HFF-Myc (cell line): ENCODE measurements at regions not wholly inside any gene's neighbourhood (a gene's known extent, or its start where the extent isn't known, plus 50 kb on each side); places are given as distances from the start of the nearest gene placed in this dataset.
A peak's percentile ranks its signal among the peaks of the same experiment; 100 is the strongest.

Experiments used
- DNase-seq: peaks from one replicate; pipeline ENCODE4 v3.0.0-alpha.2; 2011; ENCODE audit warnings: low read depth; ENCODE audit errors: extremely low read depth
- H3K4me3 ChIP-seq: replicated peaks from 2 replicates; pipeline ENCODE4 v1.5.1; 2011; ENCODE audit warnings: low read depth, mild to moderate bottlenecking, control low read depth, low read length
- TF ChIP-seq, protein P1 (sequence below): IDR thresholded peaks from 2 replicates; pipeline ENCODE4 v1.5.1; 2012; ENCODE audit warnings: mild to moderate bottlenecking, low read depth, low read length, control low read depth; ENCODE audit errors: missing control alignments

DNA sequence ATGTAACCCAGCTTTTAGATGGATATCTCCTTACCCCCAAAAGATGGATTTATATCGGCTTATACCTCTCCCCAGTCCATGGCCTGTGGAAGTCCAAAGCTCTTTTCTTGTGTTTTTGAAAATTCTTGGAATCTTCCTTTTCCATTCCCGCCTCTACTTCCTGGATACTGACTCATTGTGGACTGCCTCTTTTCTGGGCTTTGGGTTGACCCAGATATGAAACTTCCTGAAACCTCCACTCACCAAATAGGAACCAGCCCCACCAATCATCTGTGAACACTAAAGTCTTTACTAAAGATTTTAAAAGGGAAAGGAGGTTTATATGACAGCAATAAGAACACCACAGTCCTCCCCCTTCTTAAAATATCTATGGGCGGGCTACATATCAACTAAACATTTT, 163.4 kb upstream of the SYN3 start:
- TF ChIP-seq, protein P1, sequence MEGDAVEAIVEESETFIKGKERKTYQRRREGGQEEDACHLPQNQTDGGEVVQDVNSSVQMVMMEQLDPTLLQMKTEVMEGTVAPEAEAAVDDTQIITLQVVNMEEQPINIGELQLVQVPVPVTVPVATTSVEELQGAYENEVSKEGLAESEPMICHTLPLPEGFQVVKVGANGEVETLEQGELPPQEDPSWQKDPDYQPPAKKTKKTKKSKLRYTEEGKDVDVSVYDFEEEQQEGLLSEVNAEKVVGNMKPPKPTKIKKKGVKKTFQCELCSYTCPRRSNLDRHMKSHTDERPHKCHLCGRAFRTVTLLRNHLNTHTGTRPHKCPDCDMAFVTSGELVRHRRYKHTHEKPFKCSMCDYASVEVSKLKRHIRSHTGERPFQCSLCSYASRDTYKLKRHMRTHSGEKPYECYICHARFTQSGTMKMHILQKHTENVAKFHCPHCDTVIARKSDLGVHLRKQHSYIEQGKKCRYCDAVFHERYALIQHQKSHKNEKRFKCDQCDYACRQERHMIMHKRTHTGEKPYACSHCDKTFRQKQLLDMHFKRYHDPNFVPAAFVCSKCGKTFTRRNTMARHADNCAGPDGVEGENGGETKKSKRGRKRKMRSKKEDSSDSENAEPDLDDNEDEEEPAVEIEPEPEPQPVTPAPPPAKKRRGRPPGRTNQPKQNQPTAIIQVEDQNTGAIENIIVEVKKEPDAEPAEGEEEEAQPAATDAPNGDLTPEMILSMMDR, result no peak
- no peak overlapping the region for H3K4me3 ChIP-seq
- peak; percentile 1 for DNase-seq

DNA sequence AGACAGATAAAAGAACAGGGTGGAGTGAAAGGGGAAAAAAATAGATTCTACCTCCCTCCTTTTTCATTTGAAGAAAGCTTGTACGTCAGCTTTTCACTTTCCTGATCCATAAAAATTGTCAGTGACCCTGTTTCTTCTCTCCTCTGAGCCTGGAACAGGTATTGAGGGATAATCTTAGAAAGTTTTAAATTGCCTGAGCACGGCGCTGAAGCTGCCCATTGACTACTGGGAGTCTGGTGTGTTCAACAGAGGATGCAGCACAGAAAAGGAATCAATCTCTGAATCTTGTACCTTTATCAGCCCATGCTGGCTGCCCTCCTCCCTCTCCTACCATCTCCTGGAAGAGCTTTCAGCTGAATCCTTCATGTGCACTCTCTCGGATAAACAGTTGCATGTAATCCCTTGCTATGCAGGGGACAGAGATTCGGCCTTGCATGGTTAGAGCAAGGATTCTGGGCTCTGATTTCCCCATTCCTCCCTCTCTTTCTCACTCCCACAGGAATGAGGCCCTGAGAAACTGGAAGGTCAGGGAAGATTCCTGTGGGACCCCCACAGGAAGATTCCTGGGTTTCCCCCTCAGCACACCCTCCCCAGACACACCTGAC, 162.4 kb upstream of the SYN3 start:
- TF ChIP-seq, protein P1, result no peak
- no peak overlapping the region for H3K4me3 ChIP-seq
- DNase-seq, result no peak

DNA sequence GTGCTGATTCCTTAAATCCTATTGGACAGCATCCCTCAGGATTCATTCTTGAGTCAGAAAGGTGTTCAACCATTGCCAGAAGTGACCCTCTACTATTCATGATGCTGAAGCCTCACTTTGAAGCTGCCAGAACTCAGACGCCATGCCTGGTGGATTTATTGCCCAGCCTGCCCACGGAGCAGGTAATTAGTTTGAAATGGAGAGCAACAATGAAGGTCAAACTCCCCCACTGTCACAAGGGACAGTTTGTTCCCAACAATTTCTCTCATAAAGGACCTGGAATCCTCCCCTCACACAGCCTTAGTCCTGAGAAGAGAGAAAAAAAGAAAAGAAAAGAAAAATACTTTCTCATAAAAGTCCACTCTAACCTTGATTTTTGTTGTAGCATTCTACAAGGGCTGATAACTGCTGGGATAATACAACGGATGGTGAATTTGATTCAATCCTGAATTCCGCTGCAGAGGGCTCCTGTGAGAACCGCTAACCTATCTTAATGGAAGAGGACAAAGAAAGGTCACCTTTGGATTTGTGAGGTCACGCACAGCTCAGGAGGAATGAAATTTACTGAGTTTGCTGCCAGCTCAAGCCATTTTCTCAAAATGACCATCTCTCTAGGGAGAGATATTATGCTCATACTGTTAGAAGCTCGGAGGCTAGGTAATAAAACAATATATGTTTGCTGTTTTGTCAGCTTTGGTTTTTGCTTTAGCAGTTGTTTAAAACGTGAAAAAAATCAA, 161.6 kb upstream of the SYN3 start:
- DNase-seq, result no peak
- no peak overlapping the region for H3K4me3 ChIP-seq
- TF ChIP-seq, protein P1, result no peak

DNA sequence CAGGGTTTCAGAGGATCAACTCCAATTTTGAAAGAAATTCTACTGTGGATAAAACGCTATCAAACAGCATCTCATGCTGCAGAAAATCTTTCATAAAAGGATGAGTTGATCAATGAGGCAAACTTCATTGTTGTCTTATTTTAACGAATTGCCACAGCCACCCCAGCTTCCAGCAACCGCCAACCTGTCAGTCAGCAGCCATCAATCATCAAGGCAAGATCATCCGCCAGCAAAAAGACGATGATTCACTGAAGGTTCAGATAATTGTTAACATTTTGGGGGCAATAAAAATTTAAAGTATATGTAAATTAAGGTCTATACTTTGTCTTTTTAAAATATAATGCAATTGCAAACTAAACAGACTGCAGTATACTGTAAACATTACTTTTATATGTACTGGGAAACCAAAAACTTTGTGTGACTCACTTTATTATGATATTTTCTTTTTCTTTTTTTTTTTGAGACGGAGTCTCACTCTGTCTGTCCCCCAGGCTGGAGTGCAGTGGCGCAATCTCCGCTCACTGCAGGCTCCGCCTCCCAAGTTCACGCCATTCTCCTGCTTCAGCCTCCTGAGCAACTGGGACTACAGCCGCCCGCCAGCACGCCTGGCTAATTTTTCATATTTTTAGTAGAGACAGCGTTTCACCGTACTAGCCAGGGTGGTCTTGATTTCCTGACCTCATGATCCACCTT, 155.3 kb upstream of the SYN3 start:
- no peak for DNase-seq
- no peak overlapping the region for H3K4me3 ChIP-seq
- TF ChIP-seq, protein P1, result no peak

DNA sequence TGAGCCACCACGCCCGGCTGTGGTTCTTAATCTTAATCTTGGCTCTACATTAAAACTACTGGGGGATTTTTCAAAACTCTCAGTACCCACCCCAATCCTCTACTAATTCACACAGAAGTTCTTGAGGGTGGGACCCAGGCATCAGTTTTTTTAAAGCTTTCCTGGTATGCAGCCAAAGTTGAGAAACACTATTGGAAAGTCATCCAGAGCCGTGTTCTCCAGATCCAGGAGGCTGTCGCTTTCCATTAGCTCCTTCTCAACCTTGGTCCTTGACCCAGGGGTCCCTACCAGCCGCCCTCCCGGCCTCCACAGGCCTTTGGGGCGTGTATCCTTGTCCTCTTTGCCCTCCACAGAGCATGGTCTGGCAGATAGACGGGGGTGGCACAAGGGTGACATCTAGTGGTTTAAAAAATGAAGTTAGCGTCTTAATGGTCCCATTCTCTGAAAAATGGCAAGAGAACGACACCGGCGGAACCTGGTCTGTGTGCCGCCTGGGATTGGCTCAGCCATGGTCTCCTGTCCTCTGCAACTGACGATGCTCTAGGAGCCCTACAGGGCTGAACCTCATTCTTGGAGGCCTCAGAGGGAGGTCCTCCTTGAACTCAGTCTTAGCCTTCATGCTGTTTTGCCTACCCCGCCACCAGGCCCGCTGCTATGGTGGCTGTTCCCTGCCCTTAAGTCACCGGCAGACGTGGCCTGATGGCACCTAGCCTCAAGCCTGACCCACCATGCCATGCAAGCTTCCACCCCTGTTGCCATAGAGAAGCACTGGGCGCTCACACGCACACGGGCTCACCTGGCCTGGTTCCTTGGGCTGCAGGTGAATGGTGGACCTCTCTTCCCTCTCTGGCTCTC, 152.0 kb upstream of the SYN3 start:
- peak; percentile 11 for DNase-seq
- no peak overlapping the region for H3K4me3 ChIP-seq
- TF ChIP-seq, protein P1, result peak; percentile 65

DNA sequence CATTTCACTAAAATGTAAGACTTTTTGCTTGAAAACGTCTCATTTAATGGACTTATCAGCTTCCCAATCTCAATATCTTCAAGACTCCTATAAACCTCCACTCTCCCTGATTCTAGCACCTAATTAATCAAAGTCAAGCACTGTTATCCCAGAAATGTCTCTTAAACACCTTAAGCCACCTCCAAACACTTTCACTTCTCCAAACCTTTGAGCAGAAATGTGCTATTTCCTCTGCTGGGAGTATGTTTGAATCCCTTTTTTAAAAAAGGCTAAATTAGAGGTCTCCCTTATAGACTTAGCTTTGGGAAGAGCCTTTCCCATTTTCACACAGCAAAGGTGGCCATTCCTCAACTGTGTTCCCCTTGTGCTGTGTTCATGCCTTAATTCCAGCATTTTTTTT, 146.2 kb upstream of the SYN3 start:
- H3K4me3 ChIP-seq, result no peak overlapping the region
- TF ChIP-seq, protein P1, result no peak
- DNase-seq, result no peak
